Aorta (tissue), 5 donors: ENCODE measurements at regions not wholly inside any gene's neighbourhood (a gene's known extent, or its start where the extent isn't known, plus 50 kb on each side); places are given as distances from the start of the nearest gene placed in this dataset.
A peak's percentile ranks its signal among the peaks of the same experiment; 100 is the strongest.

Experiments used
- ATAC-seq: fragments of 200-7000 bp; cut with Tn5 transposase; one replicate; pipeline ENCODE4 v1.9.1; 2022; ENCODE audit warnings: moderate library complexity; ENCODE audit not compliant: low FRiP score
- DNase-seq, 2 donors: peaks; one replicate each; pipeline ENCODE4 v3.0.0-alpha.2; 2020
- H3K27ac ChIP-seq, 2 donors: one replicate each; pipeline ENCODE4 v1.5.1; 2013; ENCODE audit warnings: low read length in 2 of 2, mild to moderate bottlenecking in 2 of 2, moderate library complexity in 2 of 2, control low read depth in 1 of 2, inconsistent platforms in 1 of 2, low read depth in 1 of 2
- H3K27me3 ChIP-seq, 2 donors: one replicate each; pipeline ENCODE4 v1.6.1; 2013; ENCODE audit warnings: control low read depth in 1 of 2, low read length in 1 of 2, mild to moderate bottlenecking in 1 of 2, moderate library complexity in 1 of 2; ENCODE audit not compliant: insufficient read depth in 2 of 2, control insufficient read depth in 1 of 2
- H3K36me3 ChIP-seq, 2 donors: one replicate each; pipeline ENCODE4 v1.6.1; 2013; ENCODE audit warnings: control low read depth in 1 of 2, low read length in 1 of 2, mild to moderate bottlenecking in 1 of 2; ENCODE audit not compliant: insufficient read depth in 2 of 2, control insufficient read depth in 1 of 2
- H3K4me1 ChIP-seq, 2 donors: one replicate each; pipeline ENCODE4 v1.6.1; 2013; ENCODE audit warnings: low read length in 2 of 2, control low read depth in 1 of 2, mild to moderate bottlenecking in 1 of 2, moderate library complexity in 1 of 2; ENCODE audit not compliant: insufficient read depth in 2 of 2, control insufficient read depth in 1 of 2
- H3K4me3 ChIP-seq, 2 donors: one replicate each; pipeline ENCODE4 v1.5.1; 2013; ENCODE audit warnings: low read length in 2 of 2, control low read depth in 1 of 2, mild to moderate bottlenecking in 1 of 2
- H3K9me3 ChIP-seq: one replicate; pipeline ENCODE4 v1.6.1; 2013; ENCODE audit warnings: mild to moderate bottlenecking, low read length; ENCODE audit not compliant: control insufficient read depth
- WGBS, 2 donors: extraction: QIAGEN DNeasy Blood & Tissue Kit; methylation state at CpG; one replicate each; pipeline ENCODE4 v1.1.7; 2013; 5-methylcytosine and 5-hydroxymethylcytosine counted together
- intact Hi-C, 2 donors: fragments of 100-400 bp; cut with DNase I; formaldehyde crosslinking; loops; one replicate each; pipeline versions ENCODE4 v1.14.2 to v1.15.0; 2022
- donor health status: healthy with polysubstance abuse.
- donor health status: Bipolar disorder and iron deficiency.
- donor health status: DM: no; HTN: no; CAD: no.
- donor health status: DM: no; HTN: no; CAD: no.
- donor health status: DM: yes; HTN: yes; CAD: no.

DNA sequence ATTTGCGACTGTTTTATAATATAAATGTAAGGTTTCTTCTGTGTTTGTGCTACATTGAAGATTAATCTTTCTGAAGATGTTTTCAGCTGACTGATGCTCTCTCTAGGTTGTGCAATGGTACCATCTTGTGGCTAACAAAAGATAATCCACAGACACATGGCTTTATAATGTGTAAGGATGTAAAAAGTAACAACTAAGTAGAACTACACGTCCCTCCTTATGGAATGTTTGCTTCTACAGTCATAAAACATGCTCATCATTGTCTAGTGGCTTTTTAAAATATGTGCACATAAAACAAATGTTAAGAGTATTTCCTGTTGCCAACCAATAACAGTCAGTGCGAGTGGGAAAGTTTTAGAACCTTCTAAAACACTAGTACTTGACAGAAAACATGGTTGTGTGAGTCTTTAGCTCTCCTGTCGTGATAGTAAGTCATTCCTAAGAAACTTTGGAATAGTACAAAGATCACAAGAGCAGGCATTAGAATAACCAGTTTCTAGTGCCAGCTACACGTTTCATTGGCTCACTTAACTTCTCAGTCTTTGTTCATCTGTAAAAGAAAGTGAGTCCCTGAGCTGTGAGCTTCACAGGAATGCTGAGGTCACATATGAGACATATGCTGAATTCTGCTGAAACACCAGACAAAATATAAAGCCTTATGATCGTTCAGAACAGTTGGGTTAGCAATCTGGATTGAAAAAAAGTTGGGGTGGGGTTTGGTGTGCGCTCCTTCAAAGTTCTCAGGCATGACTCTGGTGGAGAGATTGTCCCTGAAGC is 75.7 kb upstream of the GLIS3 start:
- no peak overlapping the region for H3K4me3 ChIP-seq
- no peaks in the 10 kb centered on the region for H3K27me3 ChIP-seq
- no peak overlapping the region for H3K27ac ChIP-seq
- H3K36me3 ChIP-seq, result no peaks in the 10 kb centered on the region
- H3K4me1 ChIP-seq, result no peaks in the 10 kb centered on the region
- ATAC-seq (no peak), DNase-seq (no peak)
- intact Hi-C loops, result loop anchor here (1.0 to 10.0 kb wide), 4 partner anchors 51 to 1521 kb away; no protein-coding TSS in a partner anchor
- WGBS, 2 donors, result 34 to 39% methylated on average over 7 of the region's 7 CpGs
- H3K9me3 ChIP-seq, result no peaks in the 10 kb centered on the region

DNA sequence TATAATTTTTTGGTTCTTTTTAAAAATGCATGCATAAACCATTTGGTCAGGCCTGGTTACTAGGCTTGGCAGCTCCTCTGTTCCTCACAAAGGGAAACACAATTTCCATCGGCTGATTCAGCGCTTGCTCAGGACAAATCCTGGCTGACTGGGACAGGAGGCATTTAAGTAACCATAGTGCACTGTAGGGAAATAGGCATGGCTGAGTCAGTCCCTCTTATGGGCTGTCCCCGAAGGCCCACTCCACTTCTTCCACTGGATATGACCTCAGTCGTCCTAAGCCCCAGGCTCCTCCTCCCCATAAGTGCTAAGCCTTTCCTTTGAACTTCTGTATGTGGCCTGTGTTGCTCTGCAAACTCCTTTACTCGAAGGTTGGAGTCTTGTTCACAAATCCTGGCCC is 71.2 kb upstream of the GLIS3 start:
- Histone ChIP-seq H3K36me3 (no peaks in the 10 kb centered on the region), H3K4me1 (no peaks in the 10 kb centered on the region), H3K9me3 (no peaks in the 10 kb centered on the region), H3K27ac (no peak overlapping the region), H3K4me3 (no peak overlapping the region), H3K27me3 (no peaks in the 10 kb centered on the region)
- intact Hi-C loops, result loop anchor here (10.0 kb wide), 2 partner anchors 46 to 1516 kb away; no protein-coding TSS in a partner anchor
- WGBS, 2 donors, result 57 to 63% methylated on average over 5 of the region's 5 CpGs
- peak in 1 of 2 donors; percentile 50 for DNase-seq
- ATAC-seq, result no peak

DNA sequence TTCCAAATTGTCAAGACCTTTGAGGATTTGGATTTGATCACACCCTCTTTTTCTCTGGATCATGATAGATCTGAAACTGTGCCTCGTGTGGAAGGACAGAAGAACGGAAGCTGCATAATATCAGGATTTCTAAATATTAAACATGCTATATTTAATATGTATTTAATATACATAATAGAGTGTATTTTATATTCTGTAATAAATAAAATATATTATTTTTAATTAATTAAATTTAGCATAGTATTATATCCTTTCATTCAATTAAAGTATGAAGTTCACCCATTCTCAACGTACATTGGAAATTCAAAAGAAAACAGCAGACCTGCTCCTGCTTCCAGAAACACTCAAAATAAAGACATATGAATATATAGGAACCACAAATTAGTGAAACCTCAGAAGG is 70.6 kb upstream of the GLIS3 start:
- Histone ChIP-seq H3K4me1 (no peaks in the 10 kb centered on the region), H3K9me3 (no peaks in the 10 kb centered on the region), H3K4me3 (no peak overlapping the region), H3K27me3 (no peaks in the 10 kb centered on the region), H3K36me3 (no peaks in the 10 kb centered on the region), H3K27ac (no peak overlapping the region)
- intact Hi-C loops, result loop anchor here (10.0 kb wide), 2 partner anchors 46 to 1516 kb away; no protein-coding TSS in a partner anchor
- DNase-seq, result no peak
- WGBS, 2 donors, result 94 to 96% methylated on average over 3 of the region's 3 CpGs
- no peak for ATAC-seq

DNA sequence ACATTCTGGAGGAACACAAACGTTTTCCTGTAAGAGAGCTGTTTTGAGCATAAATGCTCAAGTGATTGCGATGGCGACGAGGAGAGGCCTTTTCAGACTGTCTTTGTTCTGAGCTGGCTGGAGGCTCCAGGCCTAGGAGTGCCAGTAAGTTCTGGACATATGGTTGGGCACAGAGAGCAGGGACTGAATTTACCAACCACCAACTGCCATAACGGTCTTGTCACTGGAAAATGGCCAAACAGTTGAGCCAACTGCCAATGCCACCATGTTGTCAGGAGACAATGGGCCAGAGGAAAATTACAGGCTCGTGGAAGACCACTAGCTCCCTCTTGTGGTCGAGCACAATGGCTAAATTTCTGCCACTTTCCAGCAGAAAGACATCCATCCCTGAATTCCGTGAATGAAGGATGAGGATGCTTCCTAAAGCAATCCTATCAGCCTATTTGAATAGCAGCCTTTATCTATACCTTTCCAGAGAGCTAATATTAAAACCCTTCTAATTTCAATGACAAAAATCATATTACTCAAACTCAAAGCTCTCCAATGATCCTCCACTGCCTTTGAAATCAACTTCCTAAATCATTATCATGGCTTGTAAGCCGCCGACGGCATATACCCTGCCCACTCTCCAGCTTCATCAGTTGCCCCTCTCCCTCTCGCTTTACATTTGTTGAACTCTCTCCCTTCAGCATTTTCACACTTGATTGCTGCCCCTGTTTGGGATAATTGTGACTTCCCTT is 66.9 kb upstream of the GLIS3 start:
- intact Hi-C loops, result no loop called here
- DNase-seq, result no peak
- H3K27ac ChIP-seq, result no peak overlapping the region
- ATAC-seq, result no peak
- no peaks in the 10 kb centered on the region for H3K4me1 ChIP-seq
- no peaks in the 10 kb centered on the region for H3K27me3 ChIP-seq
- H3K9me3 ChIP-seq, result no peaks in the 10 kb centered on the region
- H3K36me3 ChIP-seq, result no peaks in the 10 kb centered on the region
- H3K4me3 ChIP-seq, result no peak overlapping the region
- WGBS, 2 donors, result 73 to 76% methylated on average over 12 of the region's 12 CpGs

DNA sequence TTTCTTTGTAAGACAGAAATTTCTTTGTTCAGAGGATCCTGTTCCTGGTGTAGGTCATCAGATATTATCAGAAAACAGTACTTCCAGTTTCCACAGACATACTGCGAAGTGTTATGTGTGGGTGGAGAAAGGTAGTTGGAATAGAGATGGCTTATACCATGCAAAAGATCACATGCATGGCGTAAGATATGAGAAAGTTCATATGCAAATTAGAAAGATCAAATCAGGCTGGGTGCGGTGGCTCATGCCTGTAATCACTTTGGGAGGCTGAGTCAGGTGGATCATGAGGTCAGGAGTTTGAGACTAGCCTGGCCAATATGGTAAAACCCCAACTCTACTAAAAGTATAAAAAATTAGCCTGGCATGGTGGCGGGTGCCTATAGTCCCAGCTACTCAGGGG is 65.2 kb upstream of the GLIS3 start:
- no peaks in the 10 kb centered on the region for H3K27me3 ChIP-seq
- no peak overlapping the region for H3K27ac ChIP-seq
- no peaks in the 10 kb centered on the region for H3K36me3 ChIP-seq
- ATAC-seq (no peak), DNase-seq (no peak)
- WGBS, 2 donors, result 92 to 93% methylated on average over 4 of the region's 4 CpGs
- no peaks in the 10 kb centered on the region for H3K4me1 ChIP-seq
- no peak overlapping the region for H3K4me3 ChIP-seq
- H3K9me3 ChIP-seq, result no peaks in the 10 kb centered on the region
- intact Hi-C loops, result no loop called here

DNA sequence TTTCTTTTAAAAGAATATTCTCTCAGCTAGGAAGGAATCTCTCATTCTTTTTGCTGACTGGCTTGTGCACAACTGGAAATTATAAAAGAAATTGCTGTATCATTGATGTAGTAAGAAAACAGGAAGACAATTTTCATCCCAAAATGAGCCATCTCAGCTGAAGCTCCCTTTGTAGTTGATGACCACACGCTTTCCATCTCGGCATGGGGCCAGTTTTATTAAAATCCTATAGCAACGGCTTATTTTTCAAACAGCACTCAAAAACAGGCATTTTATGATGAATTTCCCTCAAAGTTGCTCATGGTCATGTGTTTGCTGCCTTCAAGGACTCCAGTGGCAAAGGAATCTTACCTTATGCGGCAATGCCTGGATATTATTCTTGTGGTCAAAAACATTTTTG is 62.4 kb upstream of the GLIS3 start:
- DNase-seq (no peak), ATAC-seq (no peak)
- 88 to 93% methylated on average over 4 of the region's 4 CpGs for WGBS, 2 donors
- H3K4me1 ChIP-seq, result peaks cover 0 to 1% of the 10 kb centered on the region in 2 donors
- no peaks in the 10 kb centered on the region for H3K36me3 ChIP-seq
- intact Hi-C loops, result no loop called here
- H3K27me3 ChIP-seq, result no peaks in the 10 kb centered on the region
- H3K27ac ChIP-seq, result no peak overlapping the region
- peaks cover 5% of the 10 kb centered on the region for H3K9me3 ChIP-seq
- H3K4me3 ChIP-seq, result no peak overlapping the region

DNA sequence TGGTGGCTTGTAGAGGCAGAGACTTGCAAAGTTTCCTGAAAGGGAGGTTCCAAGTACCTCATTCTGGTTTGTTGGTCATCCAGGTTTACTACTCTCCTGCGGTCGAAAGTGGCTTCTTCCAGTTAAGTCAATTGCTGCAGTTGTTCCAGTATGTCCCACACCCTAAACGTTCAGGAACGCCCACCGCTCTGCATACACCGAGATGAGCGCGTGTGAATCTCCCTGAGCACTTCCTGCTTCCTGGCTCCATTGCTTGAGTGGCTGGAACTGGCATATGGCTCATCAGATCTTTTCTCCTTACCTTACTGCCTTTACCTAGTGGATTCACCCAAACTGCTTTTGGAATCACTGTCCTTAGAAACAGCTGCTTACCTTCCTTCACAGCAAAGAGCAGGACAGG is 59.1 kb upstream of the GLIS3 start:
- H3K27ac ChIP-seq, result no peak overlapping the region
- peaks cover 0 to 1% of the 10 kb centered on the region in 2 donors for H3K4me1 ChIP-seq
- DNase-seq, result no peak
- peaks cover 5% of the 10 kb centered on the region for H3K9me3 ChIP-seq
- intact Hi-C loops, result no loop called here
- ATAC-seq, result no peak
- 90 to 93% methylated on average over 8 of the region's 8 CpGs for WGBS, 2 donors
- H3K4me3 ChIP-seq, result no peak overlapping the region
- no peaks in the 10 kb centered on the region for H3K27me3 ChIP-seq
- H3K36me3 ChIP-seq, result no peaks in the 10 kb centered on the region

DNA sequence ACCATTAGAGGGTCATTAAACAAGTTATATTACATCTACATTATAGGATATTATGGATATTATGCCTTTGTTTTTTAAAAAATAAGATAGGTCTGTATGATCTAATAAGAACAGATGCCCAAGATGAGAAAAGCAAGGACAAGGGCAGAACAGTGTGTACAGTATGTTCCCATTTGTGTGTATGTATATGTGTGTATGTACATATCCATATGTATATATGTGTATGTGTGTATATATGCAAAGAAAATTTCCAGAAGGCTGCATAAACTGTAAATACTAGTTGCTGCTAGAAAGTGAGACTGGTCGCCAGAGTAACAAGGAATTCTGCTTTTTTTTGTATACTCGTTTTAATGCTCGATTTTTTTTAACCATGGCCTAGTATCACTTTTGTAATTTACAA is 58.1 kb upstream of the GLIS3 start:
- H3K4me3 ChIP-seq, result no peak overlapping the region
- H3K4me1 ChIP-seq, result peaks cover 0 to 1% of the 10 kb centered on the region in 2 donors
- DNase-seq (no peak), ATAC-seq (no peak)
- H3K27ac ChIP-seq, result no peak overlapping the region
- WGBS, 2 donors, result 87 to 88% methylated on average over 3 of the region's 3 CpGs
- H3K9me3 ChIP-seq, result peaks cover 5% of the 10 kb centered on the region
- intact Hi-C loops, result no loop called here
- no peaks in the 10 kb centered on the region for H3K27me3 ChIP-seq
- H3K36me3 ChIP-seq, result no peaks in the 10 kb centered on the region

DNA sequence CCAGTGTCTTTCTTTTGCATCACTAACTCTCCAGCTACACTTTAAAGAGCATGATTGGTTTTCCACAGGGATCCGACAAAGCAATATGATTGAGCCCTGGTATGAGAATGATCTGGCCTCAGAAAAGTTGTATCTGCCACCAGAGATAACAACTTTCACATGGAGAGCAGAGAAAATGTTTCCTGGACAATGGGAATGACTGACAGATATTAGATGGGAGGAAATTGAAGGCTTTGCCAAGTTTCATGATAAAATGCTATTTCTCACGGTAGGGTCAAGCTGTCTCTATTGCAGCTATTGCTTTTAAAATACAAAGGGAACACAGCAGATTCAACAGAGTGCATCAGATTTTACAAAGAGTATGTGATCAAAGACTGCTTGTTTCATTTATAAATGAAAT is 56.4 kb upstream of the GLIS3 start:
- WGBS, 2 donors, result 44 to 50% methylated on average over 2 of the region's 2 CpGs
- H3K4me1 ChIP-seq, result peaks cover 0 to 1% of the 10 kb centered on the region in 2 donors
- no peak overlapping the region for H3K4me3 ChIP-seq
- intact Hi-C loops, result no loop called here
- H3K27me3 ChIP-seq, result no peaks in the 10 kb centered on the region
- peaks cover 5% of the 10 kb centered on the region for H3K9me3 ChIP-seq
- no peak for ATAC-seq
- H3K36me3 ChIP-seq, result no peaks in the 10 kb centered on the region
- no peak overlapping the region for H3K27ac ChIP-seq
- DNase-seq, result no peak
